ENCODE measurements at regions not wholly inside any gene's neighbourhood (a gene's known extent, or its start where the extent isn't known, plus 50 kb on each side); places are given as distances from the start of the nearest gene placed in this dataset.

GRCh38 chr4:77471821-77472495 is 133.7 kb upstream of the CXCL13 start:
- Mint-ChIP-seq H3K36me3 (no peaks in the 10 kb centered on the region), H3K27ac (no peak overlapping the region), H3K4me1 (no peaks in the 10 kb centered on the region), H3K27me3 (peaks cover 8 to 47% (median 26%) of the 10 kb centered on the region in 5 donors), H3K9me3 (peaks cover 0 to 5% (median 0%) of the 10 kb centered on the region in 9 donors), H3K4me3 (no peak overlapping the region)
- ATAC-seq (no peak), DNase-seq (no peak)
- POLR2A ChIA-PET = no interaction called here

- Mint-ChIP-seq H3K27me3 (peaks cover 8 to 47% (median 24%) of the 10 kb centered on the region in 5 donors), H3K4me3 (no peak overlapping the region), H3K9me3 (peaks cover 0 to 11% (median 2%) of the 10 kb centered on the region in 9 donors), H3K4me1 (no peaks in the 10 kb centered on the region), H3K27ac (no peak overlapping the region), H3K36me3 (no peaks in the 10 kb centered on the region)
- POLR2A ChIA-PET = no interaction called here
- ATAC-seq (no peak), DNase-seq (no peak)
Observed at GRCh38 chr4:77473509-77473908, 132.1 kb upstream of the CXCL13 start.

- ATAC-seq = no peak
- no peak overlapping the region for H3K27ac Mint-ChIP-seq
- H3K27me3 Mint-ChIP-seq = peaks cover 0 to 22% (median 8%) of the 10 kb centered on the region in 5 donors
- H3K9me3 Mint-ChIP-seq = peaks cover 0 to 11% (median 0%) of the 10 kb centered on the region in 9 donors
- H3K4me1 Mint-ChIP-seq = no peaks in the 10 kb centered on the region
- no peak for DNase-seq
- no peak overlapping the region for H3K4me3 Mint-ChIP-seq
- no peaks in the 10 kb centered on the region for H3K36me3 Mint-ChIP-seq
- POLR2A ChIA-PET = no interaction called here
Observed at GRCh38 chr4:77481856-77482255, 123.8 kb upstream of the CXCL13 start.

GRCh38 chr4:77488882-77489281 is 116.7 kb upstream of the CXCL13 start:
- H3K4me1 Mint-ChIP-seq = peaks cover 0 to 4% (median 0%) of the 10 kb centered on the region in 4 donors
- H3K9me3 Mint-ChIP-seq = peaks cover 0 to 6% (median 0%) of the 10 kb centered on the region in 9 donors
- peaks cover 2 to 24% (median 14%) of the 10 kb centered on the region in 5 donors for H3K27me3 Mint-ChIP-seq
- ATAC-seq = no peak
- no peak overlapping the region for H3K27ac Mint-ChIP-seq
- no peak for DNase-seq
- no peak overlapping the region for H3K4me3 Mint-ChIP-seq
- H3K36me3 Mint-ChIP-seq = no peaks in the 10 kb centered on the region
- POLR2A ChIA-PET = no interaction called here

GRCh38 chr4:77493120-77493752 is 112.4 kb upstream of the CXCL13 start:
- Mint-ChIP-seq H3K36me3 (no peaks in the 10 kb centered on the region), H3K27ac (no peak overlapping the region), H3K9me3 (peaks cover 0 to 2% (median 0%) of the 10 kb centered on the region in 9 donors), H3K4me3 (no peak overlapping the region), H3K4me1 (peaks cover 0 to 4% (median 0%) of the 10 kb centered on the region in 4 donors), H3K27me3 (peaks cover 2 to 25% (median 14%) of the 10 kb centered on the region in 5 donors)
- DNase-seq = no peak
- POLR2A ChIA-PET = no interaction called here
- ATAC-seq = no peak

- POLR2A ChIA-PET = no interaction called here
- Mint-ChIP-seq H3K36me3 (no peaks in the 10 kb centered on the region), H3K9me3 (peaks cover 0 to 2% (median 0%) of the 10 kb centered on the region in 9 donors), H3K27me3 (peaks cover 2 to 25% (median 14%) of the 10 kb centered on the region in 5 donors), H3K4me1 (peaks cover 0 to 4% (median 0%) of the 10 kb centered on the region in 4 donors), H3K4me3 (no peak overlapping the region), H3K27ac (no peak overlapping the region)
- DNase-seq (no peak), ATAC-seq (no peak)
Observed at GRCh38 chr4:77493829-77494551, 111.6 kb upstream of the CXCL13 start.

- H3K27me3 Mint-ChIP-seq = peaks cover 2 to 20% (median 9%) of the 10 kb centered on the region in 5 donors
- DNase-seq = no peak
- peaks cover 0 to 2% (median 0%) of the 10 kb centered on the region in 9 donors for H3K9me3 Mint-ChIP-seq
- H3K4me3 Mint-ChIP-seq = no peak overlapping the region
- H3K27ac Mint-ChIP-seq = no peak overlapping the region
- H3K36me3 Mint-ChIP-seq = no peaks in the 10 kb centered on the region
- peaks cover 0 to 4% (median 0%) of the 10 kb centered on the region in 4 donors for H3K4me1 Mint-ChIP-seq
- no peak for ATAC-seq
- POLR2A ChIA-PET = no interaction called here
Observed at GRCh38 chr4:77496457-77496856, 109.2 kb upstream of the CXCL13 start.

GRCh38 chr4:77500801-77501200 is 104.8 kb upstream of the CXCL13 start:
- Mint-ChIP-seq H3K4me3 (no peak overlapping the region), H3K27me3 (peaks cover 1 to 15% (median 2%) of the 10 kb centered on the region in 5 donors), H3K36me3 (no peaks in the 10 kb centered on the region), H3K4me1 (no peaks in the 10 kb centered on the region), H3K9me3 (no peaks in the 10 kb centered on the region), H3K27ac (no peak overlapping the region)
- POLR2A ChIA-PET = no interaction called here
- ATAC-seq (no peak), DNase-seq (no peak)

GRCh38 chr4:77501240-77501639 is 104.4 kb upstream of the CXCL13 start:
- Mint-ChIP-seq H3K27me3 (peaks cover 1 to 14% (median 2%) of the 10 kb centered on the region in 5 donors), H3K4me3 (no peak overlapping the region), H3K27ac (no peak overlapping the region), H3K36me3 (no peaks in the 10 kb centered on the region), H3K4me1 (no peaks in the 10 kb centered on the region), H3K9me3 (no peaks in the 10 kb centered on the region)
- no peak for DNase-seq
- POLR2A ChIA-PET = no interaction called here
- no peak for ATAC-seq

GRCh38 chr4:77501851-77502250 is 103.8 kb upstream of the CXCL13 start:
- Mint-ChIP-seq H3K36me3 (no peaks in the 10 kb centered on the region), H3K4me3 (no peak overlapping the region), H3K9me3 (no peaks in the 10 kb centered on the region), H3K27ac (no peak overlapping the region), H3K4me1 (no peaks in the 10 kb centered on the region), H3K27me3 (peaks cover 1 to 11% (median 2%) of the 10 kb centered on the region in 5 donors)
- DNase-seq (no peak), ATAC-seq (no peak)
- POLR2A ChIA-PET = no interaction called here

- Mint-ChIP-seq H3K27ac (no peak overlapping the region), H3K4me3 (no peak overlapping the region), H3K36me3 (no peaks in the 10 kb centered on the region), H3K27me3 (peaks cover 0 to 12% (median 2%) of the 10 kb centered on the region in 5 donors), H3K9me3 (no peaks in the 10 kb centered on the region), H3K4me1 (no peaks in the 10 kb centered on the region)
- ATAC-seq = no peak
- POLR2A ChIA-PET = no interaction called here
- DNase-seq = no peak
Observed at GRCh38 chr4:77504407-77504806, 101.2 kb upstream of the CXCL13 start.

- Mint-ChIP-seq H3K27me3 (peaks cover 0 to 12% (median 2%) of the 10 kb centered on the region in 5 donors), H3K9me3 (no peaks in the 10 kb centered on the region), H3K27ac (no peak overlapping the region), H3K4me1 (no peaks in the 10 kb centered on the region), H3K4me3 (no peak overlapping the region), H3K36me3 (no peaks in the 10 kb centered on the region)
- ATAC-seq (no peak), DNase-seq (no peak)
- POLR2A ChIA-PET = no interaction called here
Observed at GRCh38 chr4:77505275-77505957, 100.2 kb upstream of the CXCL13 start.

- no peak for DNase-seq
- no peaks in the 10 kb centered on the region for H3K9me3 Mint-ChIP-seq
- peaks cover 0 to 12% (median 2%) of the 10 kb centered on the region in 5 donors for H3K27me3 Mint-ChIP-seq
- H3K4me3 Mint-ChIP-seq = no peak overlapping the region
- H3K4me1 Mint-ChIP-seq = no peaks in the 10 kb centered on the region
- no peaks in the 10 kb centered on the region for H3K36me3 Mint-ChIP-seq
- POLR2A ChIA-PET = no interaction called here
- H3K27ac Mint-ChIP-seq = no peak overlapping the region
- ATAC-seq = no peak
Observed at GRCh38 chr4:77505958-77506319, 99.7 kb upstream of the CXCL13 start.
